ENCODE measurements at regions not wholly inside any gene's neighbourhood (a gene's known extent, or its start where the extent isn't known, plus 50 kb on each side); places are given as distances from the start of the nearest gene placed in this dataset.
"Not testable (repeated sequence)": the region's sequence is repeated elsewhere in the genome, so short reads cannot be mapped to it uniquely, and the experiment has no call there.

DNA sequence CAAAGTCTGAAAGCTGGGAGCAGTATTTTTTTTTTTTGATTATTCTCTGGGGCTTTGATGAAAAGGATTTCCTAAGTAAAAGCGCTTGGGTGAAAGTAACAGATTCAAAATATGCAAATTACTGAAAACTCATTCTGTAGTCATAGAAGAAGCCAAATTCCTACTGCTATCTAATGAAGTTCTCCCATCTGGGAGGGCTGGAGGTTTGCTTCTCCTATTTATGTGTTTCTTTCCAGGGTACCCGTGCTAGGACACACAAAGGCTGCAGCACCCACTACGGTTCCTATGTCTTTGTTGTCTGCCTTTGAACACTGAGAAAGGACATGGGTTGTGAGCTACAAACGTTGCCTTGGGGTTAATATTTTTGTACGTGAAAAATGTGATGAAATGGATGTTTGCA is 324.7 kb upstream of the KAZN start:
- TF ChIP-seq, protein P1, sequence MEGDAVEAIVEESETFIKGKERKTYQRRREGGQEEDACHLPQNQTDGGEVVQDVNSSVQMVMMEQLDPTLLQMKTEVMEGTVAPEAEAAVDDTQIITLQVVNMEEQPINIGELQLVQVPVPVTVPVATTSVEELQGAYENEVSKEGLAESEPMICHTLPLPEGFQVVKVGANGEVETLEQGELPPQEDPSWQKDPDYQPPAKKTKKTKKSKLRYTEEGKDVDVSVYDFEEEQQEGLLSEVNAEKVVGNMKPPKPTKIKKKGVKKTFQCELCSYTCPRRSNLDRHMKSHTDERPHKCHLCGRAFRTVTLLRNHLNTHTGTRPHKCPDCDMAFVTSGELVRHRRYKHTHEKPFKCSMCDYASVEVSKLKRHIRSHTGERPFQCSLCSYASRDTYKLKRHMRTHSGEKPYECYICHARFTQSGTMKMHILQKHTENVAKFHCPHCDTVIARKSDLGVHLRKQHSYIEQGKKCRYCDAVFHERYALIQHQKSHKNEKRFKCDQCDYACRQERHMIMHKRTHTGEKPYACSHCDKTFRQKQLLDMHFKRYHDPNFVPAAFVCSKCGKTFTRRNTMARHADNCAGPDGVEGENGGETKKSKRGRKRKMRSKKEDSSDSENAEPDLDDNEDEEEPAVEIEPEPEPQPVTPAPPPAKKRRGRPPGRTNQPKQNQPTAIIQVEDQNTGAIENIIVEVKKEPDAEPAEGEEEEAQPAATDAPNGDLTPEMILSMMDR (IDR thresholded peaks at IDR 0.05) = no peak
- no peaks in the 10 kb centered on the region for H3K36me3 ChIP-seq
- H3K9me3 ChIP-seq = no peaks in the 10 kb centered on the region
- H3K27ac ChIP-seq = no peak overlapping the region
- intact Hi-C loops (cut with DNase I) = no loop called here
- ATAC-seq = no peak
- DNase-seq = no peak
- no peaks in the 10 kb centered on the region for H3K4me1 ChIP-seq
- no peak overlapping the region for H3K4me3 ChIP-seq
- no peaks in the 10 kb centered on the region for H3K27me3 ChIP-seq

DNA sequence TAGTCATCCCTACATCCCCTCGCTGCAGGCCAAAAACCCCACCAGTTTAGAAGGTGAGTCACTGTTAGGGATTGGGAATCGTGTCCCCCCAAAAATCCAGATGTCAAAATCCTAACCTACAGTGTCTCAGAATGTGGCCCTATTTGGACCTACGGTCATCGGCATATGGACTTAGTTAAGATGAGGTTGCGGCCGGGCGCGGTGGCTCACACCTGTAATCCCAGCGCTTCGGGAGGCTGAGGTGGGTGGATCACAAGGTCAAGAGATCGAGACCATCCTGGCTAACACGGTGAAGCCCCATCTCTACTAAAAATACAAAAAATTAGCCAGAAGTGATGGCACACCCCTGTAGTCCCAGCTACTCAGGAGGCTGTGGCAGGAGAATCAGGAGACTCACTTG is 318.6 kb upstream of the KAZN start:
- H3K9me3 ChIP-seq; H3K27me3 ChIP-seq; H3K36me3 ChIP-seq; DNase-seq; H3K27ac ChIP-seq; ATAC-seq; H3K4me3 ChIP-seq; H3K4me1 ChIP-seq; intact Hi-C loops (cut with DNase I): not testable (repeated sequence)

DNA sequence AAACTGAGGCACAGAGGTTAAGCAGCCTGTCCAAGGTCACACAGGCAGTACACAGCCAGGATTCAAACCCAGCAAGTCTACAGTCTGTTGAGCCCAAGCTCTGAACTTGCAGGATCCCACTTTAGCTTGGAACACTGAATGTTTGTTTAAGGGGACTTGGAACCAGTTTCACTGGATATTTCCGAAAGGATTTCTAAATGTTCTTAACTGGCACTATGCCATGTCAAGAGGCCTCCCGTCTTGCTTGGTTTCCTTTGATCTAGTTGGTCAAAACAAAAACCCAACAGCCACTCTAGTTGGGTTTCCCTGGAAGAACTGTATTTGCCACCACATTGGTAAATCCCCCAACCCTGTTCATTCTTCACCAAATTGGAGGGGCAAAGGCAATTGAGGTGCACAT is 317.6 kb upstream of the KAZN start:
- DNase-seq (no peak), ATAC-seq (no peak)
- H3K27me3 ChIP-seq = no peaks in the 10 kb centered on the region
- no peaks in the 10 kb centered on the region for H3K9me3 ChIP-seq
- no peaks in the 10 kb centered on the region for H3K36me3 ChIP-seq
- intact Hi-C loops (cut with DNase I) = no loop called here
- H3K4me1 ChIP-seq = no peaks in the 10 kb centered on the region
- no peak overlapping the region for H3K27ac ChIP-seq
- no peak overlapping the region for H3K4me3 ChIP-seq
- TF ChIP-seq, protein P1 (IDR thresholded peaks at IDR 0.05) = no peak

DNA sequence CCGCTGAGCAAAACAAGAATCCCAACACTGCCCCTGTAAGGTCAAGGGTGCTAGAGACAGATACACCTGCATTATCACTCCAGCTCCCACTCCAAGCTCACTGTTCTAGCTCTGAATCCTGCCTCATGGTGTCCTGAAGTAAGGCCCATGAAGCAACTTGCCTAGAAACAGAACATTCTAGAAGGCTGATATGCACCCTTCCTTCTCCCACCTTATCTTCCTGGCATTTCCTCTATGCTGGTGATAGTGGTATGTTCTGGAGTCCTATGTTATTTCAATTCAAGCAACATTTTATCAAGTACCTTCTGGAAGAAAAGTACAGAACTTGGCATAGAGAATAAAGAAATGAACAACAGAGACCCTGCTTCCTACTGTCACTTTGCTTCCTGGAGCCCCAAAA is 317.1 kb upstream of the KAZN start:
- Histone ChIP-seq H3K4me1 (no peaks in the 10 kb centered on the region), H3K4me3 (no peak overlapping the region), H3K9me3 (no peaks in the 10 kb centered on the region), H3K36me3 (no peaks in the 10 kb centered on the region), H3K27me3 (no peaks in the 10 kb centered on the region), H3K27ac (no peak overlapping the region)
- ATAC-seq = no peak
- intact Hi-C loops (cut with DNase I) = no loop called here
- no peak for DNase-seq
- TF ChIP-seq, protein P1 (IDR thresholded peaks at IDR 0.05) = no peak

DNA sequence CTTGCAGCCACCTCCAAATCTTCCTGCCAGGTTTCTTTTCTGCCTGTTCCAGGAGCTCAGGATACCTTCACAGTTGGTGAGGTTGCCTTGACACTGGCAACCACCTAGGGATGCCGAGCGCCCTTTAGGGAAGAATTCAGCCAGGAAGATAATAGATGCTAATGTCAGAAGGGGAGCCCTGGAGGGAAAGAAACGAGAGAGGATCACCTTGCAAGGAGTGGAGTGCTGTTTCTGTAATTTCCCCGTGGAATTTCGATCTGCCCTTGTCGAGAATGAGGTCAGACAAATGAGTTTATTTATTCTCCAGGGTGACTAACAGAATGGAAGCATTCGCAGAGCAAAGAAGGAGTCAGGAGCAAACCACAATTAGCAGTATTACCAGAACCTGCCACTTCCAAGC is 315.8 kb upstream of the KAZN start:
- Histone ChIP-seq H3K9me3 (no peaks in the 10 kb centered on the region), H3K27ac (no peak overlapping the region), H3K27me3 (no peaks in the 10 kb centered on the region), H3K4me1 (no peaks in the 10 kb centered on the region), H3K4me3 (no peak overlapping the region), H3K36me3 (no peaks in the 10 kb centered on the region)
- DNase-seq = no peak
- intact Hi-C loops (cut with DNase I) = no loop called here
- TF ChIP-seq, protein P1 (IDR thresholded peaks at IDR 0.05) = no peak
- no peak for ATAC-seq

DNA sequence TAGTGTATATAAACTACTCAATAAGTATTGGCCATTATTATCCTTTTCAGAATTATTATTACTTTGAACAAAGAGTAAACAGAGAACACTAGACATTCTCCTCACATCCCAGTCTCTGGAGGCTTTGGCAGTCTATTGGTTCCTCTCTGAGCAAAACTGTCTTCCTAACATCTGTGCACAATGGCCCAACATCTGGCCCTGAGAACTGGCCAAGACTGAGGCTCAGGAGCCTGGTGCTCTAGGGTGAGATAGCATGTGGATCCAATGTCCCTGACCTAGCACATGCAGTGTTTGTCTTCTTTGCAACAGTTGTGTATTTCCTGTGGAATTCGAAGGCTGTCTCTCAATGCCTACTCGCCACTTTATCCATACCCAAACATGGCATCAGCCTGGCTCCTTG is 313.2 kb upstream of the KAZN start:
- TF ChIP-seq, protein P1 (IDR thresholded peaks at IDR 0.05) = no peak
- Histone ChIP-seq H3K27ac (no peak overlapping the region), H3K36me3 (no peaks in the 10 kb centered on the region), H3K9me3 (no peaks in the 10 kb centered on the region), H3K4me1 (no peaks in the 10 kb centered on the region), H3K27me3 (no peaks in the 10 kb centered on the region), H3K4me3 (no peak overlapping the region)
- intact Hi-C loops (cut with DNase I) = no loop called here
- ATAC-seq = no peak
- no peak for DNase-seq

DNA sequence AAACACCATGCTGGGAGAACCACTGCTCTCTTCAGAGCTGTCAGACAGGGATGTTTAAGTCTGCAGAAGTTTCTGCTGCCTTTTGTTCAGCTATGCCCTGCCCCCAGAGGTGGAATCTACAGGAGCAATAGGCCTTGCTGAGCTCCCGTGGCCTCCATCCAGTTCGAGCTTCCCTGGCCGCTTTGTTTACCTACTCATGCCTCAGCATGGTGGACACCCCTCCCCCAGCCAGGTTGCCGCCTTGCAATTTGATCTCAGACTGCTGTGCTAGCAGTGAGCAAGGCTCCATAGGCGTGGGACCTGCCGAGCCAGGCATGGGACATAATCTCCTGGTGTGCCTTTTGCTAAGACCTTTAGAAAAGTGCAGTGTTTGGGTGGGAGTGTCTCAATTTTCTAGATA is 307.3 kb upstream of the KAZN start:
- intact Hi-C loops (cut with DNase I); H3K4me3 ChIP-seq; H3K4me1 ChIP-seq; ATAC-seq; H3K27me3 ChIP-seq; H3K27ac ChIP-seq; H3K36me3 ChIP-seq; H3K9me3 ChIP-seq: not testable (repeated sequence)
- DNase-seq = peak; percentile 70

Data from upper lobe of right lung (tissue), 1 donor.